GM19043 (cell line): ENCODE measurements at regions not wholly inside any gene's neighbourhood (a gene's known extent, or its start where the extent isn't known, plus 50 kb on each side); places are given as distances from the start of the nearest gene placed in this dataset.

Experiments used
- ATAC-seq: cut with Tn5 transposase; IDR thresholded peaks from one replicate; pipeline ENCODE4 v1.9.1; 2021; ENCODE audit warnings: low read depth; ENCODE audit not compliant: unreplicated experiment

DNA sequence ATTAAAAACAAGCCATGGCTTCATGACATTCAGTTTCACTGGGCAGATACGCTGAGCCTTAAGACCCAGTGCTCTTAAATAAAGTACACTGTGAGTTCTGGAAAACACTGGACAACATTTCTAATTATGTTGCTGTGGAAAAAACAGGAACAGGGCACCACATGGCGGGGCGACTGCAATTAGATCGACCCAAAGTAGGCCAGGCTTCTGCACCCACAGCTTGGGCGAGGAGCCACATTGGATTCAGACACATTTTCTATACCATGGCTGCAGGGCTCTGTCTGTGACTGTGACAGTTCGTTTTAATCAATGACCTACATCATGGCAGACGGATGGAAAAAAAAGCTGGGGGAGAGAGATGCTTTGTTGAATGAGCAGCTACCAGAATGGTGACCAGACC lies 227.2 kb upstream of the HS6ST1 start:
- ATAC-seq = no peak

DNA sequence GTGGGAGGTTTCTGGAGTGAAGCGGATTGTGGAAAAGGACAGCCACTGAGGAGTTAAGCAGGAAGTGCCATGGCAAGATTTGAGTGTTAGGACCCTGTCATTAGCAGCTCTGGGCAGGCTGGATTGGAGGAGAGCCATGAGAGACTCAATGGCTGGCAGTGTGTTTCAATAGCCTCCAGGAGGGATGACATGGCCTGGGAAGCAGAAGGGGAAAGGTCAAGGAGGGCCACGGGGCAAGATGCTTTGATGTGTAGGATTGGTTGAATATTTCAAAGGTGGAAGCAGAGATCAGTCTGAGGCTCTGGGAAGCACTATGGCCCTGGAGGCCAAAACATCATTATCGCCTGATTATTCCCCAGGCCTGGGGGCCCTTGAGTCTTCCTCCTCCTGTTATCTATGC lies 229.0 kb upstream of the HS6ST1 start:
- no peak for ATAC-seq

DNA sequence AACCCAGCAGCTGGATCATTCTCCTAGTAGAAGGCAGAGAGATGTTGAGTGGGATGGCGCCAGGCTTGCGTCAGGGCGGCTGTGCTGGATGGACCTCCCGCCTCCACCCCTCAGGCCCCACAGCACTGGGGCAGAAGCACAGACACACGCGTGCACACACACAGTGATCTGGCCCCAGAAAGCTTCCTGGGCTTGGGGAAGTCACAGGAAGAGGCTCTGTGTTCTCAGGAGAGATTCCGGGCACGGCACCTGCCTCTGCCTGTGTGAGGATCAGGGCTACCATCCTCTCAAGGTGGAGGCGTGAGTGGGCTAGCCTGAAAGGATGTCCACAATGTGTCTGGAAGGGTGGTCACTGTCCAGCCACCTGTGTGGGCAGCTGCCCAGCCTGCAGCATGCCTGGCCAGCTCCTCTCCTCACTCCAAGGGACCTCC lies 229.8 kb upstream of the HS6ST1 start:
- no peak for ATAC-seq

DNA sequence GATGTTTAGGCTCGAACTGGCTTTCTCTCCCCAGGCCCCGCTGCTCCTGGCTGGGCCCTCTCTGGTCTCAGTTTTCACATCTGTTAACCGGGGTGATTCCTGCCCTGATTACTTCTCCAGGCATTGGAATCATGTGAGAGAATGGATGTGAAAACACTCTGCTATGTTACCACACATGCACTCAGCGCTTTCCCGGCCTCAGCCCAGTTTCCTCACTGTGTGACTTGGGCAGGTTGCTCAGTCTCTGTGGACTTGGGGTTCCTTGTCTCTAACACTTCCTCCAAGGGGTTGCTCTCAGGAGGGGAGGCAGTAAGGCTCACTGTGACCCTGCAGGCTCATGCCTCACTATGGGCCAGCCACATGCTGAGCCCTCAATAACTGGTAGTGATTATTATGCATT lies 230.4 kb upstream of the HS6ST1 start:
- no peak for ATAC-seq

DNA sequence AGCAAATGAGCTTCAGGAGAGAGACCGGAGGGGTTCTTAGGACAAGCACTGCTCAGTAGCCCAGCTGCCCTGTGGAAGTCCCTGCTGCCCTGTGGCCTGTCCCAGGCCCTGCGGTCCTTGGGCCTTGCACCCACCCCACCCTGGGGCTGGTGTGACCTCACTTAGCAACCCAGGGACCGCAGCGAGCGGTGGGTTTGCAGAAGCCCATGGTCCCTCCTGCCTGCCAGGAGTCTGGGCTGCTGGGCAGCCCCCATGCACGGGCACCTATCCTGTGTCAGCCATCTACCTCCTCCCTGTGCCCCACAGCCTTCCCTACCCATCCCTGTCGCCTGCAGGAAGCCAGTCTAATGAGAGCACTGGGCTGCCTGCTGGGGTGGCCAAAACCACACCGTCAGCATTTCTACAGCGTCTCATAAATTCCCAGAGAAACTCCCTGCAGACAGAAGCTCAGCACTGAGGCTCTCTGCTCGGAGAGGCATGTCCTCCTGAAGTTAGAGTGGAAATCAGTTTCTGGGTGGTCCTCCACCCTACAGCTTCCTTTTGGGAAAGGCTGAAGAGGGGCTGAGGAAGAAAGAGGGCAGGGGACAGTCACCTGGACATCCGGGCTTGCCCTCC lies 231.1 kb upstream of the HS6ST1 start:
- no peak for ATAC-seq

DNA sequence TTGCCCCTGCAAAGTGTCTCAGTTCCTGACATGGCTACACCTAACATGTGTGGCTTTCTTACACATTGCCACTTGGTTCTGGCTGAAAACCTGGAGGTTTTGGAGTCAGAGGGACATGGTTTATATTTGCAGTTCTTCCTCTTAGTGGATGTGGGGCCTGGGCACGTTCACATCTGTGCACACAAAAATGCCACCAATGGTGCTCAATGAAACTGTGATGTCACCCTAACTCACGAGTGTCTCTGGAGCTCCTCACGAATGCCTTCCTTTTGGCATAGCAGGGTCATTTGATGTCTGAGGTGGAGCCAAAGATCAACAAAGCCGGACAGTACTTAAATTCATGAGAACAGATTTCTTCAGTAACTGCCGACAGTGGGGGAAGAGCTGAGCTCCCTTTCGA lies 231.7 kb upstream of the HS6ST1 start:
- no peak for ATAC-seq

DNA sequence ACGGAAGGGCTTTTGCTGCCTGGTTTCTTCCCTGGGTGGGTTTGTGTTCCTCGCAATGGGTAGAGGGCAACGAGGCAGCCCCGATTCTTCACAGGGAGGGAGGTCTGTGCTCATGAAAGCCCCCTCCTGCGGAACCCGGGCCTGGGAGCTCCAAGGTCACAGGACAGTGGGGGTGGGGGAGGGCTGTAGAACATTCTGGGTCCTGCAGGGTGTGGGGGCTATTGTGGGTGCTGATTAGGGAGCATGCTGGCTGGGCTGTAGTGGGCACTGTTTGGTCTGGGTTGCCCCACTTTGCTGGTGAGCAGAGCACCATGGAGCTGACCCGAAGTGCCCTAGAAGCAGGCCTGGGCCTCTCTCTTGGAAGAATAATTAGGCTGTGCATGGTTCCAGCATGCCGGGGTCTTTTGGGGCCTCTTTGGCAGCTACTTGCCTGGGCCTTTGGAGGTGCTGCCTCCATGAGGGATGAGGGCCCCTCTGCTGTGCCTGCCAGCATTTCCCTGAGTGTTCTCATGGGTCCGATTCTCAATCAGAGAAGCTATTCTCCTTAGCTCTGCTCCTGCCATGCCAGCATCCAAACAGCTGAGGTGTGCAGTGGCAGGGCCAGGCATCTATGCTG lies 232.2 kb upstream of the HS6ST1 start:
- ATAC-seq = no peak

DNA sequence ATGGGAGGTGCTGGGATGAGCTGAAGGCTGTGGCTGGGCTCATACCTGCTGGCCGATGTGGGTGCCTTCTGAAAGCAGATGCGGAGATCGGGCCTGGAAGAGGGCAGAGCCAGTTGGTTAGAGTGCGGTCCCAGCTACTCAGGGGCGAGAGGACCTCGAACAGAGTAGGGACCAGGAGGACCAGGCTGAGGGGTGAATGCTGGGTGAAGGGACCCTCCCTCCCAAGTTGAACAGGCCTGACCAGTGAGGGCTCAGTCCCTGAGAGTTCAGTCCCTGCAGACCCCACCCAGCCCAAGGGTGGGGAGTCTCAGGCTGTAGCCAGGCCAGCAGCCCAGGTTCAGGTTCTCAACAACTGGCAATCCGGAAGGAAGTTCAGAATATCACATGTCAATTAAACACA lies 232.8 kb upstream of the HS6ST1 start:
- no peak for ATAC-seq

DNA sequence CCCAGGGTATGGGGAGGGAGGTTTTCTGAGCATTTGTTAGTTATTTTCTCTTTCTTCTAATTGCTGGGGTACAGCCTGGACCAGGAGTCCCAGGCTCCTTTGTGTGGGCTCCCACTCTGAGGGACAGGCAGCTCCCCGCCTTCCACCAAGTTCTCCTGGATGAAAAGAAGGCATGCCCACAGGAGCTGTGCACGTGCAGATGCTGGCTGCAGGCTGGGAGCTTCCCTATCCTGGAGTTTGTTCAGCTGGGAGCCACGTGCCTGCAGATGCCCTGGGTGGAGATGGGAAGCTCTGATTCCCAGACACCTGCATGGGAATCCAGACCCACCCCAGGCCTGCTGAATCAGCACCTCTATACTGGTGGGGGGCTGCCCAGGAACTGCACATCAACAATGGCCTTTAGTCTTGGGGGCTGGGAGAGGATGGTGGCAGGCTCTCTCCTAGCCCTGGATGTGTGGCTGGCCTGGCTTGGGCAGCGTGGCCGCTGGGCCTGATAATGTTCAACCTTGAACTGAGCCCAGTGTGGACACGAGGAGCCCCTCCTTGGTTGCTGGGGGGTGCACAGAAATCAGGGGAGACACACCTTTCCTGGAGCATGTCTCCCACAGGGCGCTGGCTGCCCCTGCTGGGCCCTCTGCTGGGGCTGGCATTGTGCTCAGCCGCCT lies 233.6 kb upstream of the HS6ST1 start:
- no peak for ATAC-seq

DNA sequence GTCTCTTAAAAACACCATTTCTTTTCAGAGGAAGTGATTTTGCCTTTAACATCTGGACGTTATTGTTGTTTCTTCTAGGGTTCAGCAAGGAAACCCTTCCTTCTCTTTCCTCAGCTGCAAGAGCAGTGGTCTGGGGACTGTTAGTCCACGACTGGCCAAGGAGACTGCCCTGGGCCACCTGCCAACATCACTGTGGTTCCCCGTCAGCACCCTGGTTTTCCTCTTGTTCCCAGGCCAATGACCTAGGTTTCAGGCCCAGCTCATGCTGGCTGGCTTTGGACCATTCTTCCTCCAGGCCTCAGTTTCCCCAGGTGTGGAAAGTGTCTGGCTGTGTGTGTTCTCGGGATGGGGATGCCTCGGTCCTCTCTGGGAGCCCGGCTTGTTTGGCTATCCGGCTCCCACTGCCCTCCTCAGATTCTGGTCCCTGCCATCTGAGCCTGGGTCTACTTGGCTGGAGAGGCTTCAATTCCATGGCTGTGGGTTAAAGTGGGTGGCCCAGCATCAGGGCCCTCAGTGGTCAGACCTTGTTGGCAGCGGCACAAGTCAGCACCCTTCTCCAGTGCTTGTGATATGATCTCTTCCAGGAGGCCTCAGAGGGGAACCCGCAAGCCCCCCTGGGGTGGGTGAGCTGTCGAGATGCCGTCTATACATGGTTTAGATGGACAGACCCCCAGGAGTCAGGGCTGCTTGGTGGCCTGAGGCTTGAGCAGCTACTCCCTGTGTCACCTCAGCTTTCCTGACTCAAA lies 234.3 kb upstream of the HS6ST1 start:
- no peak for ATAC-seq

DNA sequence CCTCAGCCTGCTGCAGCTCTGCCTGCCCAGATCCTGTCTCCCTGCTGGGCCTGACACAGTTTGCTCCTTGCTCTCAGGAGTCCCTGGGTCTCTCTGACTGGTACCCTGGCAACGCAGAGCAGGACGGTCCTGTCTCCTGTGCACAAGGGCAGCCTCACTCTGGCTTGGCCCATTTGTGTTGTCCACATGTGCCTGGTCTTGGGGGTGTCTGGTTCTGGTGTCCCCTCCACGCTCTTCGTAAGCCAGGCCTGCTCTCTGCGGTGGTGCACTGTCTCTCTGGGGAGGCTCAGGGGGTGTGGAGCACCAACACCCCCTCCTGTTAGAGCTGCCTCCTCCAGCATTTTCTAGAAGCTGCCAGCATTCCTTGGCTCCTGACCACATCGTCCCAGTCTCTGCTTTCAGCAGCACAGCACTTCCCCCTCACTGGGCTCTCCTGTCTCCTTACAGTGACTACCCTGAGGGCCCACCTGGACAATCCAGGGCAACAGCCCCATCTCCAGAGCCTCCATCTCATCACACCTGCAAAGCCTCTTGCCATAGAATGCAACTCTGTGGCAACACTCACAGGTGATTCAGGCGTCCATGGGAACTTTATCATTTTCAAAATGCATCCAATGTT lies 235.6 kb upstream of the HS6ST1 start:
- ATAC-seq = no peak

DNA sequence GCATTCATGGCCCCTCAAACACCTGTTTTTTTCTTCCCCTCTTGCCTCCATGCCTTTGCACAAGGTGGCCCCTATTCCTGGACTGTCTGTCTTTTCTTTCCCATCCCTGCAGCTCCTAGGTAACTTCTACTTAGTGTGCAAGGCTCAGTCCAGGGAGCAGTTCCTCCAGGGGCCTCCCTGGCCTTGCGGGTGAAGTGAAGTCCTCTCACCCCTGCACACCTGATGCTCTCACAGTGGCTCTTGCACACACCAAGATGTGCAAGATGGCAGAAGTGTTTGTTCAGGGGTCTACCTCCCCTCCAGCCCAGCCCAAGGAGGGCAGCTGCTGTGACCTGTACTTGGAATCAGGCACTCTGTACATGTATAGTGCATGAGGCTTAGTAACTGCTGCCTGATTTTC lies 236.8 kb upstream of the HS6ST1 start:
- ATAC-seq = no peak

DNA sequence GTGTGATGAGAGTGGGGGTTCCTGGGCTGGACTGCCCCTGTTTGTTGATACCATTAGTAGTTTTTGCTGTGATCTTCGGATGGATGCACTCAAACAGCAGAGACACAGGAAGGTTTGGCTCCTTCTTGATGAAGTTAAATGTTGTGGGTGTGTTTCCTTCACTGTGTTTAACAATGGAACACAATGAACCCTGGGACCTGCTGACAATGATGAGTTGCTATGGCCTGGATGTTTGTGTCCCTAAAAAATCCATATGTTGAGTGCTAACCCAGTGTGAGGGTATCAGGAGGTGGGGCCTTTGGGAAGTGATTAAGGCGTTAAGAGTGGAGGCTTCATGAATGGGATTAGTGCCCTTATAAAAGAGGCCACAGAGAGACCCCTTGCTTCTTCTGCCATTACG lies 237.4 kb upstream of the HS6ST1 start:
- no peak for ATAC-seq

DNA sequence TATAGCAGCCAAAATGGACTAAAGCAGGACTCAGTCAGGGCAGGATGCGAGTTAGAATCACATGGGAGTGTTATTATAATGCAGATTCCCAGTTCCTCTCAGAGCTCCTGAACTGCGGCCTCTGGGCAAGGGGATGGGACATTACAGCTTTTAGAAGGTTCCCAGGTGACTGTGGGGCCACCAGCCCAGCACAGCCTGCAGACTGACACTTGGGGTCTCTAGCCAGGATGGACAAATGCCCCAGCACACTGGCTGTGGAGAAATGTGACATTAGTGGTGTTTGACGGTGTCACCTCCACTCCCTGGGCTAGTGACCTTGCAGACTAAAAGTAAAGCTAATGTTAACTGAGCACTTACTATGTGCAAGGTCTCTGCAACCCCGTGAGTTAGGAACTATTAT lies 238.0 kb upstream of the HS6ST1 start:
- ATAC-seq = no peak

DNA sequence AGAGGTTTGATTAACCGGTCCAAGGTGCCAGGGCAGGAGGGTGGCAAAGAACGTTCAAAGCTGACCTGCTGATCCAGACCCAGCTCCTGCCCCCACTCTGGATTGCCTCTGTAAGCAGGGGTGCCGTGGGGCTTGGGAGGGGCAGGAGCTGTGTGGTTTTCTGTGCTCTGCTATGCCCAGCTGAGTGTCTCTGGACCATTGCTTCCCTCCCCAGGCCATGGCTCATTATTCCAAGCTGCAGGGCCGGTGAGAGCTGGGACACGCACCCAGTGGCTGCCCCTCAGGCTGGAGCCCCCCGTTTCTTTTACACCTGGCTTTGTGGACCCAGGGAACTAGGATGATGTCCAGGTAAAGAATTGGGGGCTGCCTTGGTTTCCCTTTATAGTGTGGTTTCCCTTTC lies 238.4 kb upstream of the HS6ST1 start:
- ATAC-seq = no peak

DNA sequence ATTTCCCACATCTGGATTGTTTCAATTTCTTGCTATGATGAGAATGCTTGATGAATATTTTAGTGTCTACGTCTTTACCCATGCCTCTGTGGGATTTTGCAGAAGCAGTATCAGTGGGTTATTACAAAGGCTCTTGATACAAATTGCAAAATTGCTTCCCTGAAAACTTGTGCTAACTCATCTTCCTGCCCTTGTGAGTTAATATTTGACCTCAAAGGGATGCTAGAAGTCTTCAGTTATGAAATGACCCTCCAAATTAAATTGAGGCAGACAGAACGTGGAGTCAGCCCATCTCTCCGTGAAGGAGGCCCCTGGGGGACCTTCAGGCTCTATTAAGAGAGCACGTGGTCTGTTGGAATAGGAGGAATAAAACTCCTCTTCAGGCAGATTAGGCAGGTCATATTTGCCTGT lies 239.2 kb upstream of the HS6ST1 start:
- no peak for ATAC-seq

DNA sequence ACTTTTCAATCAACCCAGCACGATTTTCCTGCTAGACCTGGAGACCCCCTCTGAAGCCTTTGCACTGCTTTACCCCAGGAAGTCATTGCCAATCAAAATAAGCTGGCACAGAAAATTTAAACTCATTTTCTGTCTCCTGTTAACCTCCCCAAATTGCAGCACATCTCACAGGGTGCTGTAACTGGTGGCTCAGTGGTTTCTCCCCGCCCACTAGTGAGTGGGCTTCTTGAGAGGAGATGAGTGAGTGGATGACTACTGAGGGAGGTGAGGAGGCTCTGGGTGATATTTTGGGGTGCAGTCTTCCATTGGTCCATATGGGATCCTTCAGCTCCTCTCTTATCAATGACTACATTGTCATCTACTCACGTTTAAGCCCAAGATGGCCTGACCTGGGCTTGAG lies 239.8 kb upstream of the HS6ST1 start:
- ATAC-seq = no peak

DNA sequence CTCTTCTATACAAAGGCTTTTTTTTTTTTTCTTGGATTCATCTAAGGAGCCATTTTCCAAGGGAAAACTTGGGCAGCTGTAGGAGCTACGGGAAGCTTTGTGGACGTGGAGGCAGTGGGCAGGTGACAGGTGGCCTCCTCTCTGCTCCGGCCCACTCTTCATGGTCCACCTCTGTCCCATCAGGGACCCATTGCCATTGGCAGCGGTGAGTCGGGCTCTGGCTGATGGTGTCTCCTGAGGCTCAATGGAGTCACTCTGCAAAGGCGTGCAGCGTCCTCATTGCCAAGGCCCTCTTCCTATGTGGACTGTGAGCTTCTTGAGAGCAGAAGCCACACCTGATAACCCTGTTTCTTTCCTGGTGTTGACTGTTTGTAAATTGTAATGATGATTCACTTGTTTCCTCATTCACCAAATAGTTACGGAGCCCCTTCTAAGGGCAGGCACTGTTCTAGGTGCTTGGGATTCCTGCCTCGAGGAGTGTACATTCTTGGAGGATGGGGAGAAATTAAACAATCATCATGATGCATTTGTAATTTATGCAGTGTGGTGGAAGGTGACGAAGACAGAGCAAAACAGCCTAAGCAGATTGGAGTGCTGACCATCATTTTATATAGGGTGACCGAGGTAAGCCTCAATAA lies 240.3 kb upstream of the HS6ST1 start:
- ATAC-seq = no peak

DNA sequence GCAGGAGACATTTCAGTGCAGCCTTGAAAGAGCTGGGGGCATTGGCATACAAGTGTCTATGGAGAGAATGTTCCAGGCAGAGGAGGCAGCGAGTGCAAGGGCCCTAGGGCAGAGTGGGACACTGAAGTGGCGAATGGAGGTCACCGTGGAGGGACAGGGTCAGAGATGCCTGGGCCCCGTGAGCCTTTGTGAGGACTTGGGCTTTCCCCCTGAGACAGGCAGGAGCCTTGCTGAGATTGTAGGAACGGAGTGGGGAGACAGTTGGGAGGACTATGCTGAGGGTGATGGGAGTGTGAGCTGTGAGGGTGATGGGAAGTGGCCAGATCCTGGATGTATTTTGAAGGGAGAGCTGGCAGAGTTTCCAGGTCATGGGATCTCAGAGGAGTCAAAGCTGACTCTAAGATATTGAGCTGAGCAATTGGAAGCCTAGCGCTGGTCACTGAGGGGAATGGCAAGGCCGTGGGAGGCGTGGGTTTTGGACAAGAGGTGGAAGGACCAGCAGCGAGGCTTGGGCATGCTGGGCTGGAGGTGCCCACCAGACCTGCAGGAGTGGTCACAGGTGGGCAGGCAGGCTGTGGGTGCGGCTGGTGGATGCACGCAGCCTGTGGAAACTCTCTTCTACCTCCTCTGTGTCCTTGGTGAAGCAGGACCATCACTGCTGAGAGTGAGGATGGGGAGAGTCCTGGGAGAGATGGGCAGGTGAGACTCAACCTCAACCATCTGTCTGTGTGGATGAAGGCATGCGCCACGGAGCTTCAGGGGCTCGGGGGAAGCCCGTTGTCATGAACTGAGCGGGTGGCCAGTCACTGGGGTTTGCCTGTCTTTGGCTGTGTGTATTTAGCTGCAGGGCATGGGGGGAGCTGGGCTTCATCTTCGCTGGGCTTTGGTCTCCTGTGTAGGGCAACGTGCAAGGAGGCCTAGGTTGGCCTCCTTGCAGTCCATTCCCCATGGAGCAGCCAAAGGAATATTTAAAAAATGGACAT lies 241.2 kb upstream of the HS6ST1 start:
- ATAC-seq = no peak

DNA sequence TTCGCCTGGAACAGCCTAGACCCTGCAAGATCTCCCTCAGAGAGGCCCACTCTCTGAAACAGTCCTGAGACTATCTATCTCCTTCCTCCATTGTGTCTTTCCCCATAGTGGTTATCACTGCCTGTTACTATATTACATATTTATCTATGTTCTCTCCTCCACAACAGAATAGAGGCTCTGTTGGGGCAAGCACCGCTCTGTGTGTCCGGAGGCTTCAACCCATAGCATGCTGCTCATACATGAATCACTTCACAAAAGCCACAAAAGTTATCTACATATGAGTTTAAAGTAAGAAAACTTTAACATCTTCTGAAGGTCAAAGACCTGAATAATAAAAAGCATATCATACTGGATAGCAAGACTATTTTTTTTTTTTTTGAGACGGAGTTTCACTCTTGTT lies 242.1 kb upstream of the HS6ST1 start:
- ATAC-seq = no peak
